GM23338 (cell line): ENCODE measurements at regions not wholly inside any gene's neighbourhood (a gene's known extent, or its start where the extent isn't known, plus 50 kb on each side); places are given as distances from the start of the nearest gene placed in this dataset.

ENCODE experiments used
- CTCF ChIP-seq, 2 experiments: fragments of 200-600 bp in 1 of 2; sonication (generic) in 1 of 2; conservative IDR thresholded peaks; 2 replicates each; pipeline versions ENCODE4 v1.5.1 to v1.6.1; 2016 to 2017; ENCODE audit warnings: antibody characterized with exemption in 2 of 2, low read depth in 2 of 2, mild to moderate bottlenecking in 2 of 2, moderate library complexity in 1 of 2
- EZH2 ChIP-seq: fragments of 200-600 bp; sonication (generic); IDR thresholded peaks from one replicate; pipeline ENCODE4 v1.8.0; 2017; ENCODE audit warnings: antibody characterized with exemption, mild to moderate bottlenecking, low read depth; ENCODE audit not compliant: unreplicated experiment
- POLR2AphosphoS5 ChIP-seq: IDR thresholded peaks from 2 replicates; pipeline ENCODE4 v1.6.1; 2016; ENCODE audit warnings: antibody characterized with exemption, low read depth
- REST ChIP-seq: IDR thresholded peaks from one replicate; pipeline ENCODE4 v1.6.1; 2018; ENCODE audit warnings: antibody characterized with exemption; ENCODE audit not compliant: unreplicated experiment
- ZNF331 ChIP-seq: fragments of 250-450 bp; sonication (Bioruptor Pico); IDR thresholded peaks from 2 replicates; pipeline ENCODE4 v1.5.0; 2020; ENCODE audit warnings: low read depth, mild to moderate bottlenecking, moderate library complexity

- TF ChIP-seq CTCF (conservative IDR thresholded peaks at IDR 0.05; ENCODE audit: low read depth in 2 of 2) (no peak), POLR2AphosphoS5 (no peak), EZH2 (no peak), REST (no peak), ZNF331 (no peak)
Observed at GRCh38 chr3:87422333-87422732, 145.9 kb upstream of the POU1F1 start.
